SK-N-SH (cell line): ENCODE measurements at regions not wholly inside any gene's neighbourhood (a gene's known extent, or its start where the extent isn't known, plus 50 kb on each side); places are given as distances from the start of the nearest gene placed in this dataset.

ENCODE experiments used
- FOSL2 ChIP-seq: IDR thresholded peaks from 2 replicates; pipeline ENCODE4 v1.4.0; 2012; ENCODE audit warnings: low read depth, mild to moderate bottlenecking, moderate library complexity, borderline replicate concordance
- POLR2AphosphoS5 ChIP-seq: IDR thresholded peaks from 2 replicates; pipeline ENCODE4 v1.6.1; 2012; ENCODE audit warnings: low read depth, low read length
- RAD21 ChIP-seq: IDR thresholded peaks from 2 replicates; pipeline ENCODE4 v1.6.1; 2012; ENCODE audit warnings: mild to moderate bottlenecking, low read length
- RFX5 ChIP-seq: IDR thresholded peaks from 2 replicates; pipeline ENCODE4 v1.6.1; 2012; ENCODE audit warnings: mild to moderate bottlenecking, improper control_type of control experiment, low read length
- TF ChIP-seq, protein P1 (sequence below): fragments of 200-600 bp; sonication (generic); IDR thresholded peaks from 2 replicates; pipeline ENCODE4 v1.6.1; 2017; ENCODE audit warnings: antibody characterized with exemption, mild to moderate bottlenecking, moderate library complexity

DNA sequence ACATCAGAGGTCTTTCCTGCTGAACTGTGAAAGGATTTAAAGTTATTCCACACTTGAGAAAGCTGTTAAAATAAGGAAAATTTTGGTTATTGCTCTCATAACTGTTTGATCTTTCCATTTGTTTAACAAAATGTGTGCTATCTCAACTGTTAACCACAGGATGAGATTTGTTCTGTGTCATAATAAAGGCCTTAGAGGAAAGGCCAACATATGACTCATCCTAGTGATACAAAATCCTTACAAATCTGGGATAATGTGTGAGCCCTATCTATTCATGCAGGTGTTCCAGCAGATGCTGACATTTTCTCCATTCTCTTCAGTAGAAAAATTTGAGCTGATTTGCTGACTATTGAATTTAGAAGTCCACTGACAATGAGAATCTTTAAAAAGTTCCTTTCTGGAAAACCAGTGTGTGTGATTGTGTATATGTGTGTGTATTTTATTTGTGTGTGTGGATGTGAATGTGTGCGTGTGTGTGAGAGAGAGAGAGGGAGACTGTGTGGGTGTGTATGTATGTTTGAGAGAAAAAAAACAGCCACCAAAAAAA, 1111.9 kb upstream of the GYPC start:
- TF ChIP-seq, protein P1, sequence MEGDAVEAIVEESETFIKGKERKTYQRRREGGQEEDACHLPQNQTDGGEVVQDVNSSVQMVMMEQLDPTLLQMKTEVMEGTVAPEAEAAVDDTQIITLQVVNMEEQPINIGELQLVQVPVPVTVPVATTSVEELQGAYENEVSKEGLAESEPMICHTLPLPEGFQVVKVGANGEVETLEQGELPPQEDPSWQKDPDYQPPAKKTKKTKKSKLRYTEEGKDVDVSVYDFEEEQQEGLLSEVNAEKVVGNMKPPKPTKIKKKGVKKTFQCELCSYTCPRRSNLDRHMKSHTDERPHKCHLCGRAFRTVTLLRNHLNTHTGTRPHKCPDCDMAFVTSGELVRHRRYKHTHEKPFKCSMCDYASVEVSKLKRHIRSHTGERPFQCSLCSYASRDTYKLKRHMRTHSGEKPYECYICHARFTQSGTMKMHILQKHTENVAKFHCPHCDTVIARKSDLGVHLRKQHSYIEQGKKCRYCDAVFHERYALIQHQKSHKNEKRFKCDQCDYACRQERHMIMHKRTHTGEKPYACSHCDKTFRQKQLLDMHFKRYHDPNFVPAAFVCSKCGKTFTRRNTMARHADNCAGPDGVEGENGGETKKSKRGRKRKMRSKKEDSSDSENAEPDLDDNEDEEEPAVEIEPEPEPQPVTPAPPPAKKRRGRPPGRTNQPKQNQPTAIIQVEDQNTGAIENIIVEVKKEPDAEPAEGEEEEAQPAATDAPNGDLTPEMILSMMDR = no peak
- TF ChIP-seq FOSL2 = no peak
- no peak for TF ChIP-seq RFX5
- TF ChIP-seq RAD21 = no peak
- no peak for TF ChIP-seq POLR2AphosphoS5
